HG03045 (cell line): ENCODE measurements at regions not wholly inside any gene's neighbourhood (a gene's known extent, or its start where the extent isn't known, plus 50 kb on each side); places are given as distances from the start of the nearest gene placed in this dataset.
"Not testable (repeated sequence)": the region's sequence is repeated elsewhere in the genome, so short reads cannot be mapped to it uniquely, and the experiment has no call there.

Experiments used
- ATAC-seq: cut with Tn5 transposase; IDR thresholded peaks from one replicate; pipeline ENCODE4 v1.9.1; 2021; ENCODE audit warnings: mild to moderate bottlenecking, moderate library complexity; ENCODE audit not compliant: unreplicated experiment

DNA sequence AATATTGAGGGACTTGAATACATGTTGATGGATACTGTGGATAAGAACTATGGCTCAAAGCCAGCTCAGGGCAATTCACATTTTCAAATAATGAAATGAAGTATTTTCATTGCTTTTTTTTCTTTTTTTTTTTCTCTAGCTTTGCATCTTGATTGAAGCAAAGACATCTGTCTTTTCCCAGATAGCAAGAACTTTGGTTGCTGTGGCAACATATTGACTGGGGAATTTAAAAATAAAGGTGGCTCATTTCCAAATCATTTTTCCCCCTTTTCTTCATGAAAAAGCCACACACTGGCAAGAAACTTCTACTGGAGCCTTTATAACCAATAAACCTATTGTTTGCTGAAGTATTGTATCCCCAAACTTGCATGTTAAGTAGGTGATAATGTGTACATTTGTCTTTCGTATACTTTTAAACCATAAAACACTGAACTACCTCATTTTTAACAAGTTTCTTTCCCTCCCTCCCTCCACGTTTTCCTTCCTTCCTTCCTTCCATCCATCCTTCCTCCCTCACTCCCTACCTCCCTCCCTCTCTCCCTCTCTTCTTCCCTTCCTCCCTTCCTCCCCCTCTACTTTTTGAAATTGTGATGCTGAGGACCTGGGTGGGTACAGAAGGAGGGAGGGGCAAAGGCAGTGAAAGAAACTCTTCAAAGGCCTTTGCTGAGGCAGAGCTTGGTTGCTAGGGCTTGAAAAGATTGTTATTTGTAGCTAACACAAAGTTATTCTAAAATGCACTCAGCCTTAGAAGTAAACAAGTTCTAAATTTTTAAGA is 343.5 kb upstream of the SPRY2 start:
- no peak for ATAC-seq

DNA sequence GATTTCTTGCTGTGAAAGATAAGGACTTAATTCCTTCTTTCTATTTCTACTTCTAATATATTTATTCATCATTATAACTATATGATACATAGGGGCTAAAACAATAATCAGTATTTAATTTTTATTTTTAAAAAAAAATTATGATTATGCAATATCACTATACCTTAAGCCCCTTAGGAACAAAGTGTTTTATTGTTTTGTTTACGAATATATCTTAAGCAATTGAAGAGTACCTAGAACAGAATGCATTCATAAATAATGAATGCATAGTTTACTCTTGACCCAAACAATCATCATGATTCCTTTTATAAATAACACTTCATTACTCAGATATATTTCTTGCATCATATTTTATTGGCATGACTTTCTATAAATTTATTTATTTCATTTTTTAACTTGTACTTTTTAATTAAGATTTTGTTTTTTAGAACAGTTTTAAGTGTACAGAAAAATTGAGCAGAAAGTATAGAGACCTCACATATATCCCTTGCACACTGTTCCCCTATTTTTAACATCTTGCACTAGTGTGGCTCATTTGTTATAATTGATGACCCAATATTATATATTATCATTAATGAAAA is 339.9 kb upstream of the SPRY2 start:
- ATAC-seq: no peak

DNA sequence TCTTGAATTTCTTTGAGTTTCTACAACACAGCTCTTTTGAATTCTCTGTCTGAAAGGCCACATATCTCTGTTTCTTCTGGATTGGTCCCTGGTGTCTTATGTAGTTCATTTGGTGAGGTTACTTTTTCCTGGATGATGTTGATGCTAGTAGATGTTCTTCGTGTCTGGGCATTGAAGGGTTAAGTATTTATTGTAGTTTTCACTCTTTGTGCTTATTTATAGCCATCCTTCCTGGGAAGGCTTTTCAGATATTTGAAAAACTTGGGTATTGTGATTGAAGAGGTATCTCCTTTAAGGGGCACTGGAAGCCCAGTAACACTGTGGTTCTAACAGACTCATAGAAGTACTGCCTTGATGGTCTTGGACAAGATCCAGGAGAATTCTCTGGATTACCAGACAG is 338.5 kb upstream of the SPRY2 start:
- ATAC-seq: no peak

DNA sequence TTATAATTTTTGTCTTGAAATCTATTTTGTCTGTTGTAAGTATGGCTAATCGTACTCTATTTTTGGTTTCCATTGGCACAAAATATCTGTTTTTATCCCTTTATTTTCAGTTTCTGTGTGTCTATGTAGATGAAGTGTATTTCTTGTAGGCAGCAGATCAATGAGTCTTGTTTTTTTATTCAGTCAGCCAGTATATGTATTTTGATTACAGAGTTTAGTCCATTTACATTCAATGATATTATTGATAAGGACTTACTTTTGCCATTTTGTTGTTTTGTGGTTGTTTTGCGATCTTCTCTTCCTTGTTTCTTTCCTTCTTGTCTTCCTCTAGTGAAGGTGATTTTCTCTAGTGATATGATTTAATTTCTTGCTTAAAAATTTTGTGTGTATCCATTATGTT is 336.3 kb upstream of the SPRY2 start:
- no peak for ATAC-seq

DNA sequence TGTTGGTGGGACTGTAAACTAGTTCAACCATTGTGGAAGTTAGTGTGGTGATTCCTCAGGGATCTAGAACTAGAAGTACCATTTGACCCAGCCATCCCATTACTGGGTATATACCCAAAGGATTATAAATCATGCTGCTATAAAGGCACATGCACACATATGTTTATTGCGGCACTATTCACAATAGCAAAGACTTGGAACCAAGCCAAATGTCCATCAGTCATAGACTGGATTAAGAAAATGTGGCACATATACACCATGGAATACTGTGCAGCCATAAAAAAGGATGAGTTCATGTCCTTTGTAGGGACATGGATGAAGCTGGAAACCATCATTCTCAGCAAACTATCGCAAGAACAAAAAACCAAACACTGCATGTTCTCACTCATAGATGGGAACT is 334.5 kb upstream of the SPRY2 start:
- ATAC-seq: not testable (repeated sequence)

GRCh38 chr13:80671773-80672172 is 330.8 kb upstream of the SPRY2 start:
- no peak for ATAC-seq

DNA sequence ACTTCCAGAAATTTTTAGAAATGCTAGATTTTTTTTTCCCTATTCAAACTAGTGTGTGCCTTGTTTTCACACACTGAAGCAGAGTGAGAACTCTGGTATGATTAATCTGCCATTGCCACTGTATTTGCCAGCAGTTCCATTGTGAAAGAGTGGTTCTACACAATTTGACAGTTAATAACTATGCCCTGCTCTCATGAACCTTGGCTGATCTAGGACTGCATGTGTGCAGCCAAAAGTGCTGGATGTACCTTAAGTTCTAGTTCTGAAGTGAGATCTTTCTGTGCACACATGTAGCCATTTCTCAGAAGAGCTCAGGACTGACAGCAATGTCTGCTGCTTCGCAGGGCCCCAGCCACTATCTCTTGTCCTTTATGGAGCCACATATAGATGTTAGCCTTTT is 328.2 kb upstream of the SPRY2 start:
- no peak for ATAC-seq

DNA sequence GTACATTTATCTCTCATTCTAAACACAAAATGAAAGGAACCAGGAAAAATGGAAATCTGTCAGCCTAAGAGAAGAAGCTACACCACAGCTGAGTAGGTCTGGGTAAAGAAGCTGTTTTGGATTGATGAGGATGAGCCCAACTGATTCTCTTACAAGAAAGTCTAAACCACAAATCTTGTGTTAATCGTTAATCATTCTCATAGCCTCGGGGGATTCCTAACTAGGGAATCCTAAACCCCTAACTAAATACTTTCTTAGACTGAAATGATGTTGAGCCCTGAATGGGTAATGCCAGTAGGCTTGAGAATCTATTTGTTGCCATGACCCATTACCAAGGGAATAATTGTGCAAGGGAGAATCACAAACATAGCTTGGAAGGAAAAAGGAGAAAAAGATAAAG is 327.5 kb upstream of the SPRY2 start:
- ATAC-seq: no peak

DNA sequence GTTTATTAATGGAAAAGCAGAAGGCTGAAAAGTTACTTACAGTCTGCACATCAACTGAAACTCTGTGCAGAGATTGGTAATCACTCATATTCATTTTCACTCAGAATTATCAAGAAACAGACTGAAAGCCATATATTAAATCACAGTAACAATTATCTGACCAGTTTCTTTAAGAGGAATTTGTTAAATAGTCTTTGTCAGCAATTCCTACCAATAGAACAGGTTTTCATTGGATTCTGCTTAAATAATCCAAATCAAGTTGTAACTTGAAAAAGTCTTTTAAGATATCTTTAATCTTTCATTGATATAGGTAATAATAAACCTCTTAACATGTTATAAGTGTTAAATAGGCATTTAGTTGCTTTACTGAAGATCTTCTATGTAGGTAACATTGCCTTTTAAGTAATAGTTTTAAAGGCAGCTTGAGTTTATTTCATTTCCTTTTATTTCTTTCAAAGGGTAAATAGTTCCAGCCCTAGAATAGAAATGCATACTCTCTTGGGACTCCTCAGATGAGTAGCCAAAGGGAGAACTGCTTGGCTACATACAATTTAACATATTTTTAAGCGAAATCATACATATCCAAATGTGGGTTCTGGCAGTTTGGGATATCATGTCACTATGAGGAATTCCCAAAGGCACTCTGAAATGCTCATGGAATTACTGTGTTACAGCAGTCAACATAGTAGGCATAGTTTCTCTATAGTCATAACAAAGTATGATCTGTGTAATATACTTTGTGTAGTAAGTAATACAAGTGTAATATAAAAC is 326.0 kb upstream of the SPRY2 start:
- no peak for ATAC-seq

- ATAC-seq: no peak
Measured at GRCh38 chr13:80665792-80666333, 324.9 kb upstream of the SPRY2 start.

- no peak for ATAC-seq
Measured at GRCh38 chr13:80664950-80665349, 324.0 kb upstream of the SPRY2 start.

DNA sequence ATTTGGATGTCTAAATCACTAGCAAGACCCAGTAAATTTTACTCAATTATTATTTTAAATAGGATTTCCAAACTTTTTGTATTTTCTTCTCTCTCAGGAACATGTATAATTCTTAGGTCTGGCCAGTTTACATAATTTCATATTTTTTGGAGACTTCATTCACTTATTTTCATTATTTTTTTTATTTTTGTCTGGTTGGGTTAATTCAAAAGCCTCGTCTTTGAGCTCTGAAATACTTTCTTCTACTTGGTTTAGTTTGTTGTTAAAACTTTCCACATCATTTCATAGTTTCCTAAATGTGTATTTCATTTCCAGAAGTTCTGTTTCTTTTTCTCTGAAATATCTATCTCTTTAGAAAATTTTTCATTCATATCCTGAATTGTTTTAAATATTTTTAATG is 322.9 kb upstream of the SPRY2 start:
- no peak for ATAC-seq

- ATAC-seq: no peak
Measured at GRCh38 chr13:80658705-80659104, 317.8 kb upstream of the SPRY2 start.

DNA sequence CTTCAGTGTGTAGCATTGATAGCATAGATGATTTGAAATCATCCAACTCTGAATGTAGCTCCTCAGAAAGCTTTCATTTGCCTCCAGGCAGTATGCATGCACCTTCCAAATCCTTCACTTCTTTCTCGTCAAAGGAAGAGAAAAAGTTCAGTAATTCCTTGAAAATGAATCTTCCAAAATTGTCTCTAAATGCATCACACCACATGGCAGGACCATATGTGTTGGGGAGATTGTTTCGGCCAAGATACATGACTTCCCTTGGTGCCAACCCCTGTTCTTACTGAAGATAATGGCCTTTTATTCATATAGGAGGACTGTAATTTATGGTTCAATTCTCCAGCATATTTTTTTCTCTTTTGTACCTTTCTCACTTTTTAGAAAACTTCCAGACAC is 315.6 kb upstream of the SPRY2 start:
- ATAC-seq: no peak

DNA sequence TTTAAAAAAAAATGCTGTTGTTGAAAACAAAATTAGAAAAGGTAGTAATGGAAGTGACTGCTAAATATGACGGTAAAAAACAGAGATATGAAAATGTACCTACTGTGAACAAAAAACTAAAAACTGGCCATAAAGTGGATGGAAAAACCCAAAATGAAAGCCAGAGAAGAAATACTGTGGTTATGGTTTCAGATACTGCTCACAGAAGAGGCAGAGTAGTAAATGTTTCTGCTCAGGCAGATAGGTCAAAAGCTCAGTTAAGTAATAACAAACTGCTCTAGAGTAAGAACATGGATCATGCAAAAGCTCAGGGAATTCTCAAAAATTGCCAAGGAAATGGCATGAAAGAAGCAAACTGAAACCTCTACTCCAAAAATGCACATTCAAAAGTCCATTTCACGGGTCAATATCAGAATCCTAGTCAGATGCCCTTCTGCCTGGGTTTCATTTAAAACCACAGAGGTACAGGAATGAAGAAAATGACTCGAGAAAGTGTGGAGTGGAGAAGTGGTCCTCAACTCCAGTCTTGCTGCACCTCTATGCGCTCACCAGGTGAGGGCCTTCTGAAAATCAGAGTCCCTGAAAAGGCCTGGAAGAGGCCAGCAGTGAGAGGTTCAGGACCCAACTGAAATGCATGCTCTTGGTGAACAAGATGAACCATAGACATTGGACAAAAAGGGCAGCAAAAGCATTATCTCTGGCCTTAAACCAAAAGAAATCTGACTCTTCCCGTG is 315.0 kb upstream of the SPRY2 start:
- no peak for ATAC-seq

- ATAC-seq: no peak
Measured at GRCh38 chr13:80654638-80655249, 313.8 kb upstream of the SPRY2 start.

DNA sequence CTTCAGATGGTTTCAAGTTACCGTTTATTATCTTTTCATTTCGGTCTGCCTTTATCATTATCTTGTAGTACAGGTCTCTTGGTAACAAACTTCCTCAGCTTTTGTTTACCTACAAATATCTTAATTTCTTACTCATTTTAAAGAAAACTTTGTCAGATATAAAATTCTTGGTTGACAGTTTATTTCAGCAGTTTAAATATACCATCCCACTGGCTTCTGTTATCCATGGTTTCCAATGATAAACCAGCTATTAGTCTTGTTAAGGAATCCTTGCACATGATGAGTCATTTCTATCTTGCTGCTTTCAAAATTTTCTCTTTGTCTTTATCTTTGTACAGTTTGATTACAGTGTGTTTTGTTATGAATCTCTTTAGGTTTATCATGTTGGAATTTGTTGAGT is 308.3 kb upstream of the SPRY2 start:
- ATAC-seq: no peak

DNA sequence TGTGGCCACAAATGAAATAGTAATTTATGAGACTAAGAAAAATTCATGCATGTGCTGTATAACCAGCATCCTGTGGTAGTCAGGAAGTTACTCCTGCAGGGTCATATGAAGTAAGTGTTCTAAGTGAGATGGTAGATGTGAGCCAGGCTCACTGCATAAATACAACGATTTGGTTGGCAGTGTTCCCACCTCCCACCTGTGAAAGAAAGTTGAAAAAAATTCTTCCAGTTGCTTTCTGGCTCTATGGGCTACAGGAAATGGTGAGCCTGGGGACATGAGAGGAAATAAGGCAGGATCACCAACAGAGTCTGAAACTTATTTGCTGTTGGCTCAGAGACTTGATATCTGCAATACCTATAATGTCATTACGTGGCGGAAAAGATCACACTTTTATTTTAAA is 301.7 kb upstream of the SPRY2 start:
- ATAC-seq: no peak

DNA sequence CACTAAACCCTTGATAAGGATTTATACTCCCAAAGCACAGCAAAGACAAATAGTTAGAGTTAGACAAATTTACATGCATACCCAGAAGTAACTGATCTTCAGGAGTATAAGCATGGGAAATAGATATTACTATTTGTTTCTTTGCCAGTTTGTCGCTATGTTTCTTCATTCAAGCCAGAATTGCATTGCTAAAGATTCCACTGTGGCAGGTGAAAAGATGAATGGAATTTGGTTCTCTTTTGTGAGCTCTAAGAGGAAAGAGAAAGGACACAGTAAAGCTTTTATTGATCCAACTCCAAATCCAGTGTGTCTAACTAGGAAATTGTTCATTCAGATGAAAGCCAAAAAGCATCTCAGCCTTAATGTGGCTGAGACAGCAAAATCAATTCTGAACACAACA is 292.3 kb upstream of the SPRY2 start:
- no peak for ATAC-seq

GRCh38 chr13:80630685-80631121 is 289.8 kb upstream of the SPRY2 start:
- no peak for ATAC-seq

- ATAC-seq: no peak
Measured at GRCh38 chr13:80618781-80619180, 277.9 kb upstream of the SPRY2 start.
